HepG2 (cell line): ENCODE measurements at regions not wholly inside any gene's neighbourhood (a gene's known extent, or its start where the extent isn't known, plus 50 kb on each side); places are given as distances from the start of the nearest gene placed in this dataset.
A peak's percentile ranks its signal among the peaks of the same experiment; 100 is the strongest.

Source experiments
- FLYWCH1 ChIP-seq: sonication (generic); formaldehyde crosslinking; IDR thresholded peaks from 2 replicates; pipeline ENCODE4 v1.8.1; 2023; ENCODE audit warnings: mild to moderate bottlenecking, missing genetic modification reagents
- HMG20A ChIP-seq: IDR thresholded peaks from 2 replicates; pipeline ENCODE4 v1.6.1; 2016; ENCODE audit warnings: borderline replicate concordance
- HNF4A ChIP-seq: sonication (generic); formaldehyde crosslinking; IDR thresholded peaks from 2 replicates; pipeline ENCODE4 v1.4.0; 2020; ENCODE audit warnings: missing genetic modification reagents
- NR2F1 ChIP-seq, 2 experiments: fragments of 450-650 bp in 1 of 2; formaldehyde crosslinking in 1 of 2; IDR thresholded peaks; 2 replicates each; pipeline versions ENCODE4 v1.5.0 to v1.6.1; 2016 to 2020; ENCODE audit warnings: mild to moderate bottlenecking in 1 of 2, missing compliant biosample characterization in 1 of 2, missing genetic modification reagents in 1 of 2, moderate library complexity in 1 of 2
- RXRB ChIP-seq: IDR thresholded peaks from 2 replicates; pipeline ENCODE4 v1.6.1; 2016; ENCODE audit warnings: borderline replicate concordance, missing genetic modification reagents, missing compliant biosample characterization
- SOX13 ChIP-seq, 3 experiments: fragments of 450-650 bp in 1 of 3; sonication (generic) in 1 of 3; formaldehyde crosslinking in 1 of 3; IDR thresholded peaks in 2 of 3; conservative IDR thresholded peaks in 1 of 3; 2 replicates each; pipeline versions ENCODE4 v1.5.0 to v1.6.1; 2016 to 2020; ENCODE audit warnings: antibody characterized with exemption in 1 of 3, mild to moderate bottlenecking in 1 of 3, missing compliant biosample characterization in 1 of 3, missing genetic modification reagents in 1 of 3, moderate library complexity in 1 of 3
- SOX5 ChIP-seq: IDR thresholded peaks from 2 replicates; pipeline ENCODE4 v1.6.1; 2016; ENCODE audit warnings: borderline replicate concordance
- TBX3 ChIP-seq: fragments of 450-650 bp; IDR thresholded peaks from 2 replicates; pipeline ENCODE4 v1.6.1; 2017; ENCODE audit warnings: antibody characterized with exemption, mild to moderate bottlenecking, inconsistent platforms, borderline replicate concordance
- TF ChIP-seq, protein P1 (sequence below): sonication (generic); formaldehyde crosslinking; IDR thresholded peaks from 2 replicates; pipeline ENCODE4 v1.4.0; 2020; ENCODE audit warnings: missing genetic modification reagents, mild to moderate bottlenecking, borderline replicate concordance
- TF ChIP-seq, protein P2 (sequence below): IDR thresholded peaks from 2 replicates; pipeline ENCODE4 v1.6.1; 2016; ENCODE audit warnings: low read depth

DNA sequence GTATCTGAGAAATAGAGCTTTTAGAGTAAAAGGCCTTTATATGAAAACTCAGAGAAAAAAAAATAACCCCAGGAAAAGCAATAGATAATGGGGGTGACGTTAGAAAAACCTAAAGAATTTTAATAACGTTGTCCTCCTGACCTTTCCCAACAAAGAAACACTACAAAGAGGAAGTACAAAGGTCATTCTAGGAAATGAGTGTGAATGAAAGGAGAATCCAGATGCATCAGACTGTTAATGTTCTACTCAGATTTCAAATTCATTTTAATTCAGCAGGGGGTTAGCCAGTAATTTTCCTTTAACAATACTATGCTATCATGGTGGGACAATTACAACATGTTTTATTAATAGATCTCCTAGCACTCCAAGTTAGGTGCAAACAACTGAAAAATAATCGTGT is 73.8 kb upstream of the CDK1 start (continued):
- peak; percentile 32; the same call in 1 of the 2 replicates for TF ChIP-seq TBX3
- peak; percentile 89; the same call in 1 of the 2 replicates for TF ChIP-seq SOX5 (CRISPR knock-in tag)
- TF ChIP-seq, protein P1, sequence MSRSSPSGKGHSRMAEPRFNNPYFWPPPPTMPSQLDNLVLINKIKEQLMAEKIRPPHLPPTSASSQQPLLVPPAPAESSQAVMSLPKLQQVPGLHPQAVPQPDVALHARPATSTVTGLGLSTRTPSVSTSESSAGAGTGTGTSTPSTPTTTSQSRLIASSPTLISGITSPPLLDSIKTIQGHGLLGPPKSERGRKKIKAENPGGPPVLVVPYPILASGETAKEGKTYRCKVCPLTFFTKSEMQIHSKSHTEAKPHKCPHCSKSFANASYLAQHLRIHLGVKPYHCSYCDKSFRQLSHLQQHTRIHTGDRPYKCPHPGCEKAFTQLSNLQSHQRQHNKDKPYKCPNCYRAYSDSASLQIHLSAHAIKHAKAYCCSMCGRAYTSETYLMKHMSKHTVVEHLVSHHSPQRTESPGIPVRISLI = peak; percentile 24; the same call in 1 of the 2 replicates
- TF ChIP-seq HNF4A (CRISPR knock-in tag) = peak; percentile 82
- TF ChIP-seq, protein P2, sequence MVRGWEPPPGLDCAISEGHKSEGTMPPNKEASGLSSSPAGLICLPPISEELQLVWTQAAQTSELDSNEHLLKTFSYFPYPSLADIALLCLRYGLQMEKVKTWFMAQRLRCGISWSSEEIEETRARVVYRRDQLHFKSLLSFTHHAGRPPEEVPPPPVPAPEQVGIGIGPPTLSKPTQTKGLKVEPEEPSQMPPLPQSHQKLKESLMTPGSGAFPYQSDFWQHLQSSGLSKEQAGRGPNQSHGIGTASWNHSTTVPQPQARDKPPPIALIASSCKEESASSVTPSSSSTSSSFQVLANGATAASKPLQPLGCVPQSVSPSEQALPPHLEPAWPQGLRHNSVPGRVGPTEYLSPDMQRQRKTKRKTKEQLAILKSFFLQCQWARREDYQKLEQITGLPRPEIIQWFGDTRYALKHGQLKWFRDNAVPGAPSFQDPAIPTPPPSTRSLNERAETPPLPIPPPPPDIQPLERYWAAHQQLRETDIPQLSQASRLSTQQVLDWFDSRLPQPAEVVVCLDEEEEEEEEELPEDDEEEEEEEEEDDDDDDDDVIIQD (CRISPR knock-in tag) = peak; percentile 86; the same call in 1 of the 2 replicates
- peak; percentile 61 for TF ChIP-seq RXRB
- TF ChIP-seq SOX13 (IDR thresholded peaks at IDR 0.05) = no peak
- peak in 1 of 2 experiments; percentile 89; a peak in 2 of 4 replicates for TF ChIP-seq SOX13 (CRISPR knock-in tag; conservative IDR thresholded peaks at IDR 0.05 in 1 of 2, IDR thresholded peaks at IDR 0.05 in 1 of 2)
- peak; percentile 63; the same call in 1 of the 2 replicates for TF ChIP-seq HMG20A (CRISPR knock-in tag)
- TF ChIP-seq FLYWCH1 = no peak
- TF ChIP-seq NR2F1 (CRISPR knock-in tag; IDR thresholded peaks at IDR 0.05) = peak; percentile 66 to 83; a peak in 3 of 4 replicates
